PFSK-1 (cell line): ENCODE measurements at regions not wholly inside any gene's neighbourhood (a gene's known extent, or its start where the extent isn't known, plus 50 kb on each side); places are given as distances from the start of the nearest gene placed in this dataset.

Experiments used
- FOXP2 ChIP-seq: optimal IDR thresholded peaks from 2 replicates; pipeline ENCODE3; 2011; ENCODE audit warnings: borderline replicate concordance, control low read depth, inconsistent platforms; ENCODE audit not compliant: insufficient read depth; ENCODE audit errors: extremely low read length, extremely low read depth
- POLR2AphosphoS5 ChIP-seq: IDR thresholded peaks from 2 replicates; pipeline ENCODE4 v1.6.1; 2012; ENCODE audit warnings: low read depth, mild to moderate bottlenecking, control low read depth, low read length, moderate library complexity
- REST ChIP-seq, 2 experiments: IDR thresholded peaks; 2 replicates each; pipeline versions ENCODE4 v1.6.1 to v1.8.0; 2011 to 2012; ENCODE audit warnings: low read depth in 2 of 2, low read length in 2 of 2, control low read depth in 1 of 2, inconsistent platforms in 1 of 2, mild to moderate bottlenecking in 1 of 2, moderate library complexity in 1 of 2; ENCODE audit not compliant: insufficient read depth in 1 of 2
- SIN3A ChIP-seq: IDR thresholded peaks from 2 replicates; pipeline ENCODE4 v1.6.1; 2012; ENCODE audit warnings: mild to moderate bottlenecking, low read length, moderate library complexity, borderline replicate concordance; ENCODE audit not compliant: insufficient read depth
- TAF1 ChIP-seq: IDR thresholded peaks from 2 replicates; pipeline ENCODE4 v1.6.1; 2012; ENCODE audit warnings: low read length, control low read depth, borderline replicate concordance; ENCODE audit not compliant: insufficient read depth

GRCh38 chr1:67601955-67602354, 83.0 kb upstream of the GADD45A start:
- TF ChIP-seq TAF1, result no peak
- TF ChIP-seq POLR2AphosphoS5, result no peak
- TF ChIP-seq SIN3A, result no peak
- TF ChIP-seq REST (IDR thresholded peaks at IDR 0.05; ENCODE audit: insufficient read depth in 1 of 2, low read depth in 2 of 2, low read length in 2 of 2), result no peak
- TF ChIP-seq FOXP2, result no peak

GRCh38 chr1:67604778-67605177, 80.2 kb upstream of the GADD45A start:
- no peak for TF ChIP-seq TAF1
- TF ChIP-seq REST (IDR thresholded peaks at IDR 0.05; ENCODE audit: insufficient read depth in 1 of 2, low read depth in 2 of 2, low read length in 2 of 2), result no peak
- no peak for TF ChIP-seq SIN3A
- no peak for TF ChIP-seq POLR2AphosphoS5
- no peak for TF ChIP-seq FOXP2

- TF ChIP-seq TAF1 (no peak), POLR2AphosphoS5 (no peak), REST (IDR thresholded peaks at IDR 0.05; ENCODE audit: insufficient read depth in 1 of 2, low read depth in 2 of 2, low read length in 2 of 2) (no peak), FOXP2 (no peak), SIN3A (no peak)
These were observed 79.7 kb upstream of the GADD45A start for GRCh38 chr1:67605209-67605780.

- TF ChIP-seq SIN3A (no peak), TAF1 (no peak), FOXP2 (no peak), REST (IDR thresholded peaks at IDR 0.05; ENCODE audit: insufficient read depth in 1 of 2, low read depth in 2 of 2, low read length in 2 of 2) (no peak), POLR2AphosphoS5 (no peak)
These were observed 77.7 kb upstream of the GADD45A start for GRCh38 chr1:67607286-67607685.

GRCh38 chr1:67607699-67608098, 77.3 kb upstream of the GADD45A start:
- TF ChIP-seq REST (IDR thresholded peaks at IDR 0.05; ENCODE audit: insufficient read depth in 1 of 2, low read depth in 2 of 2, low read length in 2 of 2), result no peak
- TF ChIP-seq POLR2AphosphoS5, result no peak
- TF ChIP-seq TAF1, result no peak
- no peak for TF ChIP-seq FOXP2
- no peak for TF ChIP-seq SIN3A
